HEK293 (cell line): ENCODE measurements at regions not wholly inside any gene's neighbourhood (a gene's known extent, or its start where the extent isn't known, plus 50 kb on each side); places are given as distances from the start of the nearest gene placed in this dataset.

Source experiments
- CTCF ChIA-PET: fragments of 350-600 bp; formaldehyde crosslinking; extraction: SDS; loops from one replicate; lab custom pipeline; 2021; ENCODE audit warnings: antibody characterized with exemption; lab: Yijun Ruan, JAX
- POLR2A ChIA-PET: fragments of 300-600 bp; formaldehyde crosslinking; extraction: SDS; loops from one replicate; lab custom pipeline; 2020; ENCODE audit warnings: antibody characterized with exemption, inconsistent platforms; lab: Yijun Ruan, JAX
- H3K27ac ChIP-seq: fragments of 200-500 bp; sonication (Bioruptor generic); 2 replicates; pipeline ENCODE4 v1.5.1; 2014; ENCODE audit warnings: low read depth, low read length, control low read depth, inconsistent platforms; ENCODE audit errors: extremely low read depth
- H3K36me3 ChIP-seq, 2 experiments: fragments of 200-500 bp in 1 of 2; sonication (Bioruptor generic) in 1 of 2; 1 replicate in 1 of 2; 2 replicates in 1 of 2; pipeline ENCODE4 v1.5.1; 2014 to 2017; ENCODE audit warnings: inconsistent platforms in 2 of 2, low read length in 2 of 2; ENCODE audit not compliant: control insufficient read depth in 2 of 2, insufficient read depth in 1 of 2
- H3K4me1 ChIP-seq: fragments of 200-500 bp; sonication (Bioruptor generic); 2 replicates; pipeline ENCODE4 v1.5.1; 2014; ENCODE audit warnings: mild to moderate bottlenecking, low read length, inconsistent platforms; ENCODE audit not compliant: control insufficient read depth, insufficient read depth
- H3K4me3 ChIP-seq: 2 replicates; pipeline ENCODE4 v1.5.1; 2011; ENCODE audit warnings: low read depth, mild to moderate bottlenecking, control low read depth, low read length, moderate library complexity
- H3K9me3 ChIP-seq: fragments of 200-500 bp; sonication (Bioruptor generic); 2 replicates; pipeline ENCODE4 v1.5.1; 2014; ENCODE audit warnings: low read depth, low read length, inconsistent platforms; ENCODE audit not compliant: control insufficient read depth, insufficient read depth
- AEBP2 ChIP-seq: fragments of 450-650 bp; formaldehyde crosslinking; IDR thresholded peaks from 2 replicates; pipeline ENCODE4 v1.5.1; 2016; ENCODE audit warnings: missing biosample characterization, missing genetic modification characterization, borderline replicate concordance
- ELK4 ChIP-seq: IDR thresholded peaks from 2 replicates; pipeline ENCODE4 v1.6.1; 2011; ENCODE audit warnings: mild to moderate bottlenecking, low read depth, low read length, borderline replicate concordance
- GFI1B ChIP-seq: fragments of 450-650 bp; formaldehyde crosslinking; IDR thresholded peaks from 2 replicates; pipeline ENCODE4 v1.5.1; 2016; ENCODE audit warnings: missing biosample characterization, missing genetic modification characterization
- HOXA7 ChIP-seq: sonication (generic); formaldehyde crosslinking; IDR thresholded peaks from 2 replicates; pipeline ENCODE4 v1.8.1; 2022; ENCODE audit warnings: missing genetic modification reagents, borderline replicate concordance
- KLF7 ChIP-seq: fragments of 450-650 bp; formaldehyde crosslinking; IDR thresholded peaks from 2 replicates; pipeline ENCODE4 v1.5.1; 2016; ENCODE audit warnings: missing biosample characterization, missing genetic modification characterization, borderline replicate concordance
- SP2 ChIP-seq: fragments of 450-650 bp; formaldehyde crosslinking; IDR thresholded peaks from 2 replicates; pipeline ENCODE4 v1.5.1; 2016; ENCODE audit warnings: missing biosample characterization, missing genetic modification characterization
- YY2 ChIP-seq: fragments of 450-650 bp; formaldehyde crosslinking; IDR thresholded peaks from 2 replicates; pipeline ENCODE4 v1.5.1; 2016; ENCODE audit warnings: missing biosample characterization, missing genetic modification characterization
- ZNF140 ChIP-seq: fragments of 450-650 bp; formaldehyde crosslinking; IDR thresholded peaks from 2 replicates; pipeline ENCODE4 v1.5.1; 2016; ENCODE audit warnings: missing biosample characterization, missing genetic modification characterization
- ZNF146 ChIP-seq: fragments of 450-650 bp; formaldehyde crosslinking; IDR thresholded peaks from 2 replicates; pipeline ENCODE4 v1.5.1; 2016; ENCODE audit warnings: missing biosample characterization, missing genetic modification characterization
- ZNF148 ChIP-seq: fragments of 450-650 bp; formaldehyde crosslinking; IDR thresholded peaks from 2 replicates; pipeline ENCODE4 v1.5.0; 2017; ENCODE audit warnings: missing biosample characterization, missing genetic modification characterization, borderline replicate concordance
- ZNF248 ChIP-seq: fragments of 450-650 bp; formaldehyde crosslinking; IDR thresholded peaks from 2 replicates; pipeline ENCODE4 v1.5.1; 2017; ENCODE audit warnings: missing biosample characterization, missing genetic modification characterization
- ZNF280C ChIP-seq: fragments of 450-650 bp; formaldehyde crosslinking; IDR thresholded peaks from 2 replicates; pipeline ENCODE4 v1.5.1; 2016; ENCODE audit warnings: missing biosample characterization, missing genetic modification characterization
- ZNF311 ChIP-seq: fragments of 450-650 bp; formaldehyde crosslinking; IDR thresholded peaks from 2 replicates; pipeline ENCODE4 v1.5.1; 2017; ENCODE audit warnings: missing biosample characterization, missing genetic modification characterization, borderline replicate concordance
- ZNF433 ChIP-seq: fragments of 450-650 bp; formaldehyde crosslinking; IDR thresholded peaks from 2 replicates; pipeline ENCODE4 v1.5.1; 2016; ENCODE audit warnings: missing biosample characterization, missing genetic modification characterization, low read depth
- ZNF501 ChIP-seq: fragments of 450-650 bp; formaldehyde crosslinking; IDR thresholded peaks from 2 replicates; pipeline ENCODE4 v1.5.1; 2016; ENCODE audit warnings: missing biosample characterization, missing genetic modification characterization
- ZNF514 ChIP-seq: fragments of 450-650 bp; formaldehyde crosslinking; IDR thresholded peaks from 2 replicates; pipeline ENCODE4 v1.5.1; 2016; ENCODE audit warnings: missing biosample characterization, missing genetic modification characterization
- ZNF658 ChIP-seq: fragments of 450-650 bp; formaldehyde crosslinking; IDR thresholded peaks from 2 replicates; pipeline ENCODE4; 2016; ENCODE audit warnings: missing biosample characterization, missing genetic modification characterization
- ZNF664 ChIP-seq: fragments of 450-650 bp; formaldehyde crosslinking; IDR thresholded peaks from 2 replicates; pipeline ENCODE4 v1.5.1; 2016; ENCODE audit warnings: missing biosample characterization, missing genetic modification characterization
- ZNF701 ChIP-seq: fragments of 450-650 bp; formaldehyde crosslinking; IDR thresholded peaks from 2 replicates; pipeline ENCODE4 v1.5.1; 2016; ENCODE audit warnings: missing biosample characterization, missing genetic modification characterization
- ZNF747 ChIP-seq: fragments of 450-650 bp; formaldehyde crosslinking; IDR thresholded peaks from 2 replicates; pipeline ENCODE4 v1.5.1; 2016; ENCODE audit warnings: missing biosample characterization, missing genetic modification characterization
- ZNF768 ChIP-seq: fragments of 450-650 bp; formaldehyde crosslinking; IDR thresholded peaks from 2 replicates; pipeline ENCODE4 v1.5.1; 2018; ENCODE audit warnings: missing biosample characterization, mild to moderate bottlenecking, missing genetic modification characterization
- ZNF792 ChIP-seq: fragments of 450-650 bp; formaldehyde crosslinking; IDR thresholded peaks from 2 replicates; pipeline ENCODE4 v1.5.1; 2016; ENCODE audit warnings: missing biosample characterization, missing genetic modification characterization
- ZSCAN16 ChIP-seq: fragments of 450-650 bp; formaldehyde crosslinking; IDR thresholded peaks from 2 replicates; pipeline ENCODE4 v1.5.1; 2016; ENCODE audit warnings: missing biosample characterization, missing genetic modification characterization
- TF ChIP-seq, protein P1 (sequence below): fragments of 450-650 bp; formaldehyde crosslinking; IDR thresholded peaks from 2 replicates; pipeline ENCODE4 v1.5.1; 2017; ENCODE audit warnings: missing biosample characterization, mild to moderate bottlenecking, missing genetic modification characterization, moderate library complexity
- TF ChIP-seq, protein P2 (sequence below): fragments of 450-650 bp; formaldehyde crosslinking; IDR thresholded peaks from 2 replicates; pipeline ENCODE4 v1.5.1; 2017; ENCODE audit warnings: missing biosample characterization, missing genetic modification characterization
- TF ChIP-seq, protein P3 (sequence below): fragments of 450-650 bp; IDR thresholded peaks from 2 replicates; pipeline ENCODE4 v1.5.1; 2018; ENCODE audit warnings: missing biosample characterization, missing genetic modification characterization

GRCh38 chr11:116348226-116348625 lies 424.6 kb downstream of the BUD13 start:
- Histone ChIP-seq H3K36me3 (no peaks in the 10 kb centered on the region), H3K4me1 (no peaks in the 10 kb centered on the region), H3K4me3 (no peak overlapping the region), H3K9me3 (no peaks in the 10 kb centered on the region), H3K27ac (no peak overlapping the region)
- TF ChIP-seq ZNF311 (tag by site-specific recombination) (no peak), ELK4 (no peak), ZNF701 (no peak), ZNF664 (tag by site-specific recombination) (no peak), SP2 (no peak), ZNF792 (tag by site-specific recombination) (no peak), AEBP2 (tag by site-specific recombination) (no peak), ZNF146 (no peak), ZNF658 (tag by site-specific recombination) (no peak), GFI1B (tag by site-specific recombination) (no peak), ZNF747 (tag by site-specific recombination) (no peak), ZNF140 (no peak), ZNF514 (tag by site-specific recombination) (no peak), ZNF768 (tag by site-specific recombination) (no peak), ZSCAN16 (no peak), ZNF280C (tag by site-specific recombination) (no peak), HOXA7 (CRISPR knock-in tag) (no peak), ZNF433 (tag by site-specific recombination) (no peak)
- TF ChIP-seq, protein P1, sequence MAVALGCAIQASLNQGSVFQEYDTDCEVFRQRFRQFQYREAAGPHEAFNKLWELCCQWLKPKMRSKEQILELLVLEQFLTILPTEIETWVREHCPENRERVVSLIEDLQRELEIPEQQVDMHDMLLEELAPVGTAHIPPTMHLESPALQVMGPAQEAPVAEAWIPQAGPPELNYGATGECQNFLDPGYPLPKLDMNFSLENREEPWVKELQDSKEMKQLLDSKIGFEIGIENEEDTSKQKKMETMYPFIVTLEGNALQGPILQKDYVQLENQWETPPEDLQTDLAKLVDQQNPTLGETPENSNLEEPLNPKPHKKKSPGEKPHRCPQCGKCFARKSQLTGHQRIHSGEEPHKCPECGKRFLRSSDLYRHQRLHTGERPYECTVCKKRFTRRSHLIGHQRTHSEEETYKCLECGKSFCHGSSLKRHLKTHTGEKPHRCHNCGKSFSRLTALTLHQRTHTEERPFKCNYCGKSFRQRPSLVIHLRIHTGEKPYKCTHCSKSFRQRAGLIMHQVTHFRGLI (tag by site-specific recombination): no peak
- CTCF ChIA-PET: interaction anchor here (0.6 kb wide), 1 partner anchor 26 kb away, joined by 4 read pairs; no protein-coding TSS in a partner anchor
- POLR2A ChIA-PET: no interaction called here

DNA sequence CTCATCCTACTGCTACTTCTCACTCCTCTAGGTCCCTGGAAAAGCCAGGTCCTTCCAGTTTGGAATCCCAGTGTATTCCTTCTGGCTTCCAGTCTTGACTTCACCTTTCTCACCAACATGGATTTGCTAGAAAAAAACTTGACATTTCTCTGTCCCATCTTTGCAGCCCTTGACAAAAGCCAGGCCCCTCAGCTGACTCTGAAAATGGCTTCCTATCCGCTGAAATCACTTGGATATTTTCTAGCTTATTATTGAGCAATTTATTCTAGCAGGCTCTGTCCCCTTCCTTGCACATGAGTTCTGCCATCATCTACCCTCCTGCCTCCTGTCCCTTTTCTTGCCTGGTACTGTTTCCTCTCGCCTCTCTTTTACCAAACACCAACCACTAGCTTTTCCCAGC lies 427.2 kb downstream of the BUD13 start:
- POLR2A ChIA-PET: no interaction called here
- Histone ChIP-seq H3K9me3 (no peaks in the 10 kb centered on the region), H3K36me3 (no peaks in the 10 kb centered on the region), H3K4me3 (no peak overlapping the region), H3K4me1 (no peaks in the 10 kb centered on the region), H3K27ac (no peak overlapping the region)
- CTCF ChIA-PET: no interaction called here
- no peak for TF ChIP-seq YY2
- no peak for TF ChIP-seq KLF7 (tag by site-specific recombination)
- TF ChIP-seq, protein P2, sequence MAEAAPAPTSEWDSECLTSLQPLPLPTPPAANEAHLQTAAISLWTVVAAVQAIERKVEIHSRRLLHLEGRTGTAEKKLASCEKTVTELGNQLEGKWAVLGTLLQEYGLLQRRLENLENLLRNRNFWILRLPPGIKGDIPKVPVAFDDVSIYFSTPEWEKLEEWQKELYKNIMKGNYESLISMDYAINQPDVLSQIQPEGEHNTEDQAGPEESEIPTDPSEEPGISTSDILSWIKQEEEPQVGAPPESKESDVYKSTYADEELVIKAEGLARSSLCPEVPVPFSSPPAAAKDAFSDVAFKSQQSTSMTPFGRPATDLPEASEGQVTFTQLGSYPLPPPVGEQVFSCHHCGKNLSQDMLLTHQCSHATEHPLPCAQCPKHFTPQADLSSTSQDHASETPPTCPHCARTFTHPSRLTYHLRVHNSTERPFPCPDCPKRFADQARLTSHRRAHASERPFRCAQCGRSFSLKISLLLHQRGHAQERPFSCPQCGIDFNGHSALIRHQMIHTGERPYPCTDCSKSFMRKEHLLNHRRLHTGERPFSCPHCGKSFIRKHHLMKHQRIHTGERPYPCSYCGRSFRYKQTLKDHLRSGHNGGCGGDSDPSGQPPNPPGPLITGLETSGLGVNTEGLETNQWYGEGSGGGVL: no peak
- TF ChIP-seq ZNF248 (tag by site-specific recombination): no peak
- TF ChIP-seq ZNF501 (tag by site-specific recombination): no peak
- TF ChIP-seq ZNF148: no peak
- TF ChIP-seq, protein P3, sequence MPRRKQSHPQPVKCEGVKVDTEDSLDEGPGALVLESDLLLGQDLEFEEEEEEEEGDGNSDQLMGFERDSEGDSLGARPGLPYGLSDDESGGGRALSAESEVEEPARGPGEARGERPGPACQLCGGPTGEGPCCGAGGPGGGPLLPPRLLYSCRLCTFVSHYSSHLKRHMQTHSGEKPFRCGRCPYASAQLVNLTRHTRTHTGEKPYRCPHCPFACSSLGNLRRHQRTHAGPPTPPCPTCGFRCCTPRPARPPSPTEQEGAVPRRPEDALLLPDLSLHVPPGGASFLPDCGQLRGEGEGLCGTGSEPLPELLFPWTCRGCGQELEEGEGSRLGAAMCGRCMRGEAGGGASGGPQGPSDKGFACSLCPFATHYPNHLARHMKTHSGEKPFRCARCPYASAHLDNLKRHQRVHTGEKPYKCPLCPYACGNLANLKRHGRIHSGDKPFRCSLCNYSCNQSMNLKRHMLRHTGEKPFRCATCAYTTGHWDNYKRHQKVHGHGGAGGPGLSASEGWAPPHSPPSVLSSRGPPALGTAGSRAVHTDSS (tag by site-specific recombination): no peak
